ENCODE measurements at regions not wholly inside any gene's neighbourhood (a gene's known extent, or its start where the extent isn't known, plus 50 kb on each side); places are given as distances from the start of the nearest gene placed in this dataset.
A peak's percentile ranks its signal among the peaks of the same experiment; 100 is the strongest.

DNA sequence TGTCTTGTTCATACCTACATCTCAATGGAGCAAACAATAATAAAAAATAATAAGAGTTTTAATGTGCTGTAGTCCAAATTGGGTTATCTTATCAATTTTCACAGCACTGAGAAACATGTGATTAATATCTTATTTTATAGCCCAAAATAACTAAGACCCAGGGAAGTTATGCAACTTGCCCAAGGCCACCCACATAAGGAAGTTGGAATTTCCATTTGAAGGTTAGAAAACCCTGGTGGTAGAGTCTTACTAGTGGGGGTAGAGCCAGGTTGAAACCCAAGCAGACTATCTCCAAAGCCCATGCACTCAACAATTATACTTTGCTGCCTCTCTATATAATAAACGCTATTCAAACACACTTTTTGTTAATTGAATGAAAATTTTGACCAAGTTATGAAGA lies 270.0 kb upstream of the CAND1 start:
- Mint-ChIP-seq H3K9me3 (no peaks in the 10 kb centered on the region), H3K27ac (no peak overlapping the region), H3K4me3 (no peak overlapping the region), H3K4me1 (peaks cover 0 to 3% (median 0%) of the 10 kb centered on the region in 3 donors), H3K36me3 (peaks cover 0 to 2% (median 0%) of the 10 kb centered on the region in 3 donors), H3K27me3 (peaks cover 4 to 5% of the 10 kb centered on the region in 2 donors)
- no peaks in the 10 kb centered on the region for H3K9me3 ChIP-seq (ENCODE audit: low read length)
- H3K36me3 ChIP-seq (ENCODE audit: insufficient read depth, low read length): no peaks in the 10 kb centered on the region
- no peaks in the 10 kb centered on the region for H3K4me1 ChIP-seq (ENCODE audit: insufficient read depth, low read length)
- ChIA-PET CTCF (no interaction called here), POLR2A (no interaction called here)
- H3K27ac ChIP-seq (ENCODE audit: low read depth, low read length): no peak overlapping the region
- no peak overlapping the region for H3K4me3 ChIP-seq (ENCODE audit: low read length)
- DNase-seq: no peak
- H3K27me3 ChIP-seq (ENCODE audit: insufficient read depth, low read length, poor library complexity, severe bottlenecking): no peaks in the 10 kb centered on the region

DNA sequence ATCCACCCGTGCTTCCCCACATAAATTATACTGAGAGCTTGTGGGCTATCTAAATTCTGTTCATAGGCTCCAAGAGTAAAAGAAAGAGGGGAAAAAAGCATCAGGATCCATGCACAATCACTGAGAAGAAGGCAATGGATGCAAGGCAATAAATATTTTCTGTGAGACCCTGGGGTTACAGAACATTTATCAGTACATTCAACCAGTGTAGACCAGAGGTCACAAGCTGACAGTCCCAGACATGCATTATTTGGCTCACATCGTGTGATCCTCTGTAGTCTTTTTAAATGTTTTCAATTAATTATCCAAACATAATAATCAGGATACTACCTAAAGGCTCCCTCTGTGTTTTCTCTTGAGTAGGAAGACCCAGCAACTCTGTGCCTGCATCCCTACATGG lies 267.9 kb upstream of the CAND1 start:
- Histone ChIP-seq H3K27ac (ENCODE audit: low read depth, low read length) (no peak overlapping the region), H3K4me1 (ENCODE audit: insufficient read depth, low read length) (no peaks in the 10 kb centered on the region), H3K9me3 (ENCODE audit: low read length) (no peaks in the 10 kb centered on the region), H3K27me3 (ENCODE audit: insufficient read depth, low read length, poor library complexity, severe bottlenecking) (no peaks in the 10 kb centered on the region), H3K36me3 (ENCODE audit: insufficient read depth, low read length) (no peaks in the 10 kb centered on the region), H3K4me3 (ENCODE audit: low read length) (no peak overlapping the region)
- H3K27me3 Mint-ChIP-seq: peaks cover 4 to 5% of the 10 kb centered on the region in 2 donors
- no peak overlapping the region for H3K4me3 Mint-ChIP-seq
- peaks cover 0 to 3% (median 0%) of the 10 kb centered on the region in 3 donors for H3K4me1 Mint-ChIP-seq
- H3K36me3 Mint-ChIP-seq: peaks cover 0 to 1% (median 0%) of the 10 kb centered on the region in 3 donors
- H3K27ac Mint-ChIP-seq: no peak overlapping the region
- ChIA-PET POLR2A (no interaction called here), CTCF (no interaction called here)
- DNase-seq: no peak
- H3K9me3 Mint-ChIP-seq: no peaks in the 10 kb centered on the region

DNA sequence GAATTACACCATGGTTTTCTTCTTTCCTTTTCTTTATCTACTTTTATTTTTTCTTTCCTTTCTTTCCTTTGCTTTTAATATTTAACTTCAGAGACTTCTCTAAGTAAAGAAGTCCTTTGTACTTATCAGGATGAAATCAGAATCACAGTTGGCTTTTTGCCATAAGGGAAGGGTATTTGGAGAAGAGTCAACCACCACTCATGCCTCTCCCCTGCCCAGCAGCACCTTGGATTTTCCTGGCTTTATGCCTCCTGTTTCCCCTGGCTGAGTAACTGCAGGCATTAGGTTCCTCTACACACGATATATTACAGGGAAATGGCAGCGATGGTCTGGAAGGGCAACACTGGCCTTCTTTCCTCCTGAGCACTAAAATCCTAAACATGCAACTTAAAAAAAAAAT lies 266.4 kb upstream of the CAND1 start:
- H3K36me3 Mint-ChIP-seq: peaks cover 0 to 1% (median 0%) of the 10 kb centered on the region in 3 donors
- peaks cover 4 to 5% of the 10 kb centered on the region in 2 donors for H3K27me3 Mint-ChIP-seq
- H3K9me3 Mint-ChIP-seq: no peaks in the 10 kb centered on the region
- no peak for DNase-seq
- no peaks in the 10 kb centered on the region for H3K36me3 ChIP-seq (ENCODE audit: insufficient read depth, low read length)
- H3K9me3 ChIP-seq (ENCODE audit: low read length): no peaks in the 10 kb centered on the region
- POLR2A ChIA-PET: no interaction called here
- no peak overlapping the region for H3K27ac Mint-ChIP-seq
- no peaks in the 10 kb centered on the region for H3K4me1 ChIP-seq (ENCODE audit: insufficient read depth, low read length)
- H3K27me3 ChIP-seq (ENCODE audit: insufficient read depth, low read length, poor library complexity, severe bottlenecking): no peaks in the 10 kb centered on the region
- H3K4me1 Mint-ChIP-seq: peaks cover 0 to 3% (median 0%) of the 10 kb centered on the region in 3 donors
- CTCF ChIA-PET: no interaction called here
- H3K4me3 ChIP-seq (ENCODE audit: low read length): no peak overlapping the region
- H3K27ac ChIP-seq (ENCODE audit: low read depth, low read length): no peak overlapping the region
- no peak overlapping the region for H3K4me3 Mint-ChIP-seq

DNA sequence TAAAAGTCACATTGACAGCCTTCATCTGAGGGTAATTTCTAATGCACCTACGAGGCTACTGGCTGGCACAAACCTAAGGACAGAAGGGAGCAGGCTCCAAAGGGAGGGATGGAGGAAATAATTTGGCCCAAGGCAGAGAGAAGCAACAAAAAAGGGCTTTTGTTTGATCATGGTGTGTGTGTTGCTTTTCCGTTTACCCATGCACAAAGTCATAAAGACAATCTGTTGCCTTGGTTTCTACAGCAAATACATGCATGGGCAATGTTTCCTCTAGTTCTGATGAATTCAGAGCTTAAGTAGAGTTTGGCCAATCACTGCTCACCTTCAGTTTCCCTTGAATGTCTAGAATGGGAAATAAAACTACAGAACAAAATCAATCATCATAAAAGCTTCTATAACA lies 262.5 kb upstream of the CAND1 start:
- Mint-ChIP-seq H3K9me3 (peaks cover 0 to 2% (median 0%) of the 10 kb centered on the region in 5 donors), H3K27me3 (peaks cover 3 to 4% of the 10 kb centered on the region in 2 donors), H3K4me1 (peaks cover 0 to 3% (median 0%) of the 10 kb centered on the region in 3 donors), H3K27ac (no peak overlapping the region), H3K36me3 (no peaks in the 10 kb centered on the region), H3K4me3 (no peak overlapping the region)
- H3K4me3 ChIP-seq (ENCODE audit: low read length): no peak overlapping the region
- H3K27ac ChIP-seq (ENCODE audit: low read depth, low read length): no peak overlapping the region
- no peak for DNase-seq
- POLR2A ChIA-PET: no interaction called here
- CTCF ChIA-PET: interaction anchor here (0.8 to 1.2 kb wide), 2 partner anchors 9 to 62 kb away, joined by 3 read pairs; no protein-coding TSS in a partner anchor
- H3K27me3 ChIP-seq (ENCODE audit: insufficient read depth, low read length, poor library complexity, severe bottlenecking): no peaks in the 10 kb centered on the region
- no peaks in the 10 kb centered on the region for H3K4me1 ChIP-seq (ENCODE audit: insufficient read depth, low read length)
- H3K36me3 ChIP-seq (ENCODE audit: insufficient read depth, low read length): no peaks in the 10 kb centered on the region
- no peaks in the 10 kb centered on the region for H3K9me3 ChIP-seq (ENCODE audit: low read length)

DNA sequence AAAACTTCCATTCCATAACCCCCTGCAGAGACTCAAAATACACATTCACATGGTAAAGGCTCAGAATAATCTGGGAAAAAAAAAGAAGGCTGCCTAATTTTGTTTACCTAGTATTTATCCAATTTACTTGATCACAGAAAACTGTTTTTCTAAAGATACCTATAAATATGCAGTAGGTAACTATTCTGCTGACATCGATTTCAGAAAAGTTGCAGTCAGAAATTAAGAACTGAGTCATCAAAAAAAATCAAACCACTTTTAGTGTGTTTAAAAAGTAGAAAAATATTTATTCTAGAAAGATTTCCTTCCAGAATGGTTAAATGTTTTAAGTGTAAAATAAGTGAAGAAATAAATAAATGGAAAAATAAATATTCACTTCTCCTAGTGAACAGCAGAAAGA lies 254.5 kb upstream of the CAND1 start:
- no peaks in the 10 kb centered on the region for H3K4me1 ChIP-seq (ENCODE audit: insufficient read depth, low read length)
- H3K27ac ChIP-seq (ENCODE audit: low read depth, low read length): no peak overlapping the region
- ChIA-PET CTCF (no interaction called here), POLR2A (no interaction called here)
- H3K36me3 ChIP-seq (ENCODE audit: insufficient read depth, low read length): no peaks in the 10 kb centered on the region
- no peaks in the 10 kb centered on the region for H3K27me3 ChIP-seq (ENCODE audit: insufficient read depth, low read length, poor library complexity, severe bottlenecking)
- no peak overlapping the region for H3K4me3 ChIP-seq (ENCODE audit: low read length)
- Mint-ChIP-seq H3K9me3 (peaks cover 0 to 2% (median 0%) of the 10 kb centered on the region in 5 donors), H3K27ac (no peak overlapping the region), H3K36me3 (no peaks in the 10 kb centered on the region), H3K27me3 (peaks cover 0 to 10% of the 10 kb centered on the region in 2 donors), H3K4me3 (no peak overlapping the region), H3K4me1 (no peaks in the 10 kb centered on the region)
- no peaks in the 10 kb centered on the region for H3K9me3 ChIP-seq (ENCODE audit: low read length)
- DNase-seq: no peak

DNA sequence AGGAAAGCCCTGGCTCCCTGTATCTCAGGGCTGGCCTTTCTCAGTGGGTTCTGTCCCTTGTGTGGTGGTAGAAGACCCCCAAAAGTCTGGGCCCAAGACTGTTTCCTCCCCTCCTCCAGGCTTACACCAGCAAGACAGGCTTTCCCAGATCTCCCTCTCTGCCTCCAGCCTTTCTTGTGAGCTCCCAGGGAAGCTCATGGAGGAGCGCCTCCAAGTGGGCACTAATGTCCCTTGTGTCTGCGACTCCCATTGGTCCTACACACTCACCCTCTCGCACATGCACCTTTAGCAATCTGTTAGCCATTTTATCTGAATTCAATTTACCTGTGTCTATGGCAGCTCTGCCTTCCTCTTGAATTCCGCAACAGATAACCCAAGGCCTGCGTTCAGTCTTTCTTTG lies 251.1 kb upstream of the CAND1 start:
- POLR2A ChIA-PET: no interaction called here
- H3K36me3 ChIP-seq (ENCODE audit: insufficient read depth, low read length): no peaks in the 10 kb centered on the region
- no peak for DNase-seq
- Mint-ChIP-seq H3K4me1 (no peaks in the 10 kb centered on the region), H3K27me3 (peaks cover 0 to 10% of the 10 kb centered on the region in 2 donors), H3K9me3 (no peaks in the 10 kb centered on the region), H3K4me3 (no peak overlapping the region), H3K36me3 (no peaks in the 10 kb centered on the region), H3K27ac (no peak overlapping the region)
- H3K27me3 ChIP-seq (ENCODE audit: insufficient read depth, low read length, poor library complexity, severe bottlenecking): no peaks in the 10 kb centered on the region
- CTCF ChIA-PET: no interaction called here
- H3K9me3 ChIP-seq (ENCODE audit: low read length): no peaks in the 10 kb centered on the region
- no peak overlapping the region for H3K4me3 ChIP-seq (ENCODE audit: low read length)
- no peak overlapping the region for H3K27ac ChIP-seq (ENCODE audit: low read depth, low read length)
- H3K4me1 ChIP-seq (ENCODE audit: insufficient read depth, low read length): no peaks in the 10 kb centered on the region

DNA sequence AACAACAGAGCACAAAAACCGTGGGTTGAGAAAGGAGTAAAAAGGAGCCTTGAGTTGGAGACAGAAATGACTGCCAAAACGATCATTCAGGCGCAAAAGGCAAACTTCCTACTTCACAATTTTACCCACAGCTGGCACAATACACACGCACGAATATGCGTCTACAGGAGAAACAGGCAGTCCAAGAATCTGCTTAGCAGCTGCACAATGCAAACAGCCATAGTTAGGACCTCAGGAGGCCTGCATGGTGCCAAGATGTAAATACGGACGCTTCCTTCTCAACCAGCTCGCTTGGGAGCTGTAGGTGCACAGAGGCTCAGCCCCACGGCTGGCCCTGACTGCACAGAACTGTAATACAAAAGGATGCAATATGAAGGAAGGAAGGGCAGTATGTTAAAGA lies 250.1 kb upstream of the CAND1 start:
- H3K27ac ChIP-seq (ENCODE audit: low read depth, low read length): no peak overlapping the region
- H3K27ac Mint-ChIP-seq: no peak overlapping the region
- H3K9me3 Mint-ChIP-seq: no peaks in the 10 kb centered on the region
- no peak overlapping the region for H3K4me3 ChIP-seq (ENCODE audit: low read length)
- H3K4me1 Mint-ChIP-seq: no peaks in the 10 kb centered on the region
- peaks cover 6 to 10% of the 10 kb centered on the region in 2 donors for H3K27me3 Mint-ChIP-seq
- H3K9me3 ChIP-seq (ENCODE audit: low read length): no peaks in the 10 kb centered on the region
- no peaks in the 10 kb centered on the region for H3K4me1 ChIP-seq (ENCODE audit: insufficient read depth, low read length)
- CTCF ChIA-PET: no interaction called here
- no peak for DNase-seq
- no peaks in the 10 kb centered on the region for H3K36me3 Mint-ChIP-seq
- no peaks in the 10 kb centered on the region for H3K27me3 ChIP-seq (ENCODE audit: insufficient read depth, low read length, poor library complexity, severe bottlenecking)
- POLR2A ChIA-PET: no interaction called here
- no peaks in the 10 kb centered on the region for H3K36me3 ChIP-seq (ENCODE audit: insufficient read depth, low read length)
- no peak overlapping the region for H3K4me3 Mint-ChIP-seq

DNA sequence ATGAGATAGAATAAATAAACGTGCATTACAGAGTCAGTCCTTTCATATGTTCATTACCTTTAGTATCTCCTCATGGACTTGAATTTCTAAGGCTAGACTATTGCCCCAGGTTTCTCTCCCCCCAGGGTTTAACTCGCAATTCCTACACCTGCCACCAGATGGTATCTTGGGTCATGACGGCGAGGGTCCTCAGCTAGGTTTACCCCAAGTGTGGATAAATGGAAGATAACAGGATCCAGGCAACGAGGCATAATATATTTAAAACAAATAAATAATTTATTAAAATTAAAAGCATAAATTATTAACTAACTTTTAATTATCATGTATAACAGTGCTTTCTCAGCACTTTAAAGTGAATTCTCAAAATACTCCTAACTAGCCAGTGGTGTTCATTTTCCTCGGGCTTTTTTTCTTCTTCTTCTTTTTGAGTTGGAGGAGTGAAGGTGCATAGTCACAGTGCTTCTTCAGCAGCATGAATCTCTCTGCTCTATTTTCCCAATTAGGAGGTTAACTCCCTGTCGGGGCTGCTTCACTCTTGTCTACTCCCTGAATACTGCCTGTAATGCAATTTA lies 243.5 kb upstream of the CAND1 start:
- Mint-ChIP-seq H3K36me3 (no peaks in the 10 kb centered on the region), H3K4me3 (no peak overlapping the region), H3K9me3 (no peaks in the 10 kb centered on the region), H3K4me1 (no peaks in the 10 kb centered on the region), H3K27ac (no peak overlapping the region), H3K27me3 (peaks cover 9 to 13% of the 10 kb centered on the region in 2 donors)
- Histone ChIP-seq H3K27me3 (ENCODE audit: insufficient read depth, low read length, poor library complexity, severe bottlenecking) (no peaks in the 10 kb centered on the region), H3K36me3 (ENCODE audit: insufficient read depth, low read length) (no peaks in the 10 kb centered on the region), H3K4me1 (ENCODE audit: insufficient read depth, low read length) (no peaks in the 10 kb centered on the region), H3K4me3 (ENCODE audit: low read length) (no peak overlapping the region), H3K9me3 (ENCODE audit: low read length) (no peaks in the 10 kb centered on the region), H3K27ac (ENCODE audit: low read depth, low read length) (no peak overlapping the region)
- DNase-seq: peak in 3 of 5 donors; percentile 7 to 50 (median 36)
- POLR2A ChIA-PET: no interaction called here
- CTCF ChIA-PET: no interaction called here

Measured in CD8-positive, alpha-beta memory T cell (primary cell).